BLaER1 treated with 17β-estradiol and CSF1 and Interleukin-3, amounts not matched to agents 10 nM and 100 nM (cell line): ENCODE measurements at regions not wholly inside any gene's neighbourhood (a gene's known extent, or its start where the extent isn't known, plus 50 kb on each side); places are given as distances from the start of the nearest gene placed in this dataset.

Experiments used
- H3K27ac ChIP-seq, 11 experiments: shearing (Covaris generic); formaldehyde crosslinking; 2 replicates each; pipeline ENCODE4 v1.8.1; 2022
- H3K27me3 ChIP-seq, 11 experiments: shearing (Covaris generic); formaldehyde crosslinking; 2 replicates each; pipeline ENCODE4 v1.8.1; 2022
- H3K36me3 ChIP-seq, 11 experiments: shearing (Covaris generic); formaldehyde crosslinking; 2 replicates each; pipeline ENCODE4 v1.8.1; 2022
- H3K4me1 ChIP-seq, 10 experiments: shearing (Covaris generic); formaldehyde crosslinking; 2 replicates each; pipeline ENCODE4 v1.8.1; 2022
- H3K4me2 ChIP-seq, 11 experiments: shearing (Covaris generic); formaldehyde crosslinking; 2 replicates each; pipeline ENCODE4 v1.8.1; 2022
- H3K4me3 ChIP-seq, 10 experiments: shearing (Covaris generic); formaldehyde crosslinking; 2 replicates each; pipeline ENCODE4 v1.8.1; 2022
- H3K9ac ChIP-seq, 11 experiments: shearing (Covaris generic); formaldehyde crosslinking; 2 replicates each; pipeline ENCODE4 v1.8.1; 2022
- H3K9me3 ChIP-seq, 11 experiments: shearing (Covaris generic); formaldehyde crosslinking; replicated peaks in 1 of 11; 2 replicates each; pipeline ENCODE4 v1.8.1; 2022
- H4K20me1 ChIP-seq, 11 experiments: shearing (Covaris generic); formaldehyde crosslinking; 2 replicates each; pipeline ENCODE4 v1.8.1; 2022
- Cebpa-rat ChIP-seq, 11 experiments: shearing (Covaris generic); IDR thresholded peaks; 2 replicates each; pipeline ENCODE4 v1.8.1; 2022

DNA sequence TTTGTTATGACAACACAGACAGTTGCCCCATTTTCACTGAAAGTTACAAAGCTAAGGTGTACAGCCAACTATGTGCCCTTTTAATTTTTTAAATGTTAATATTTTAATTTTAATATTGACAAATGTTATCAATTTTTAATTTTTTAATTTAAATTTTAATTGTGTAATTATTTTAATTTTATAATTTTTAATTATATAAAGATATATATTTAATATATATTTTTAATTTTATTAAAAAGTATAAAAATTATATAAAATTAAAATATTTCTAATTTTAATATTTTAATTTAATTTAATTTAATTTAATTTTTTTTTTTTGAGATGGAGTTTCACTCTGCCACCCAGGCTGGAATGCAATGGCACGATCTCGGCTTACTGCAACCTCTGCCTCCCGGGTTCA lies 52.1 kb upstream of the ATP11B start:
- Histone ChIP-seq H4K20me1 (no peaks in the 10 kb centered on the region), H3K4me2 (no peak overlapping the region), H3K27ac (no peak overlapping the region), H3K4me3 (no peak overlapping the region), H3K9ac (no peak overlapping the region), H3K4me1 (no peaks in the 10 kb centered on the region), H3K9me3 (no peaks in the 10 kb centered on the region), H3K27me3 (no peaks in the 10 kb centered on the region), H3K36me3 (no peaks in the 10 kb centered on the region)
- TF ChIP-seq Cebpa-rat (IDR thresholded peaks at IDR 0.05), result no peak
